Activated CD8-positive, alpha-beta T cell treated with anti-CD3 and anti-CD28 coated beads, Interleukin-2, amount 10 ng/mL, durations not matched to agents 7 days and 5 days (primary cell): ENCODE measurements at regions not wholly inside any gene's neighbourhood (a gene's known extent, or its start where the extent isn't known, plus 50 kb on each side); places are given as distances from the start of the nearest gene placed in this dataset.
"Not testable (repeated sequence)": the region's sequence is repeated elsewhere in the genome, so short reads cannot be mapped to it uniquely, and the experiment has no call there.

ENCODE experiments used
- ATAC-seq: fragments of 150-1000 bp; cut with Tn5 transposase; one replicate; pipeline ENCODE4 v1.10.0; 2021; ENCODE audit warnings: moderate library complexity
- CTCF ChIA-PET: fragments of 350-600 bp; sonication (Branson Sonifier 250); formaldehyde crosslinking; loops from one replicate; lab custom pipeline; 2021; ENCODE audit warnings: antibody characterized with exemption; lab: Charles Lee
- POLR2A ChIA-PET: fragments of 350-600 bp; sonication (Branson Sonifier 250); formaldehyde crosslinking; loops from one replicate; lab custom pipeline; 2021; ENCODE audit warnings: antibody characterized with exemption; lab: Charles Lee
- DNase-seq: peaks from one replicate; pipeline ENCODE4 v3.0.0-alpha.2; 2020
- H3K27ac Mint-ChIP-seq: one replicate; pipeline ENCODE4 v1.8.0; 2021; ENCODE audit warnings: mild to moderate bottlenecking, mixed read lengths
- H3K27me3 Mint-ChIP-seq: one replicate; pipeline ENCODE4 v1.8.0; 2021; ENCODE audit warnings: low read depth, mixed read lengths
- H3K36me3 Mint-ChIP-seq: one replicate; pipeline ENCODE4 v1.8.0; 2021; ENCODE audit warnings: low read depth, mixed read lengths
- H3K4me1 Mint-ChIP-seq: one replicate; pipeline ENCODE4 v1.8.0; 2021; ENCODE audit warnings: low read depth, mixed read lengths
- H3K4me3 Mint-ChIP-seq: one replicate; pipeline ENCODE4 v1.8.0; 2021; ENCODE audit warnings: mild to moderate bottlenecking, mixed read lengths
- H3K9me3 Mint-ChIP-seq: one replicate; pipeline ENCODE4 v1.8.0; 2022; ENCODE audit warnings: mixed read lengths; ENCODE audit not compliant: insufficient read depth

- Mint-ChIP-seq H3K4me1 (peaks cover 22% of the 10 kb centered on the region), H3K36me3 (no peaks in the 10 kb centered on the region), H3K27ac (no peak overlapping the region), H3K27me3 (peaks cover 2% of the 10 kb centered on the region), H3K4me3 (no peak overlapping the region), H3K9me3 (peaks cover 1% of the 10 kb centered on the region)
- POLR2A ChIA-PET, result no interaction called here
- no peak for ATAC-seq
- CTCF ChIA-PET, result no interaction called here
- no peak for DNase-seq
These were observed 180.7 kb upstream of the ID2 start for GRCh38 chr2:8501061-8501720.

- POLR2A ChIA-PET, result no interaction called here
- Mint-ChIP-seq H3K27ac (no peak overlapping the region), H3K4me3 (no peak overlapping the region), H3K36me3 (no peaks in the 10 kb centered on the region), H3K27me3 (peaks cover 2% of the 10 kb centered on the region), H3K4me1 (peaks cover 22% of the 10 kb centered on the region), H3K9me3 (peaks cover 5% of the 10 kb centered on the region)
- no peak for DNase-seq
- no peak for ATAC-seq
- CTCF ChIA-PET, result no interaction called here
These were observed 179.5 kb upstream of the ID2 start for GRCh38 chr2:8502316-8502715.

GRCh38 chr2:8505311-8505920, 176.4 kb upstream of the ID2 start:
- ChIA-PET CTCF (no interaction called here), POLR2A (interaction anchor here (0.5 to 0.9 kb wide), 2 partner anchors 10 to 24 kb away, joined by 3 read pairs; no protein-coding TSS in a partner anchor)
- Mint-ChIP-seq H3K4me3 (no peak overlapping the region), H3K9me3 (peaks cover 25% of the 10 kb centered on the region), H3K4me1 (peaks cover 12% of the 10 kb centered on the region), H3K27me3 (peaks cover 2% of the 10 kb centered on the region), H3K36me3 (peaks cover 20% of the 10 kb centered on the region), H3K27ac (peak overlapping the region; percentile 64)
- DNase-seq (no peak), ATAC-seq (no peak)

GRCh38 chr2:8506746-8507145, 175.1 kb upstream of the ID2 start:
- ATAC-seq (no peak), DNase-seq (no peak)
- H3K36me3 Mint-ChIP-seq, result peaks cover 32% of the 10 kb centered on the region
- H3K27ac Mint-ChIP-seq, result no peak overlapping the region
- H3K9me3 Mint-ChIP-seq, result peaks cover 25% of the 10 kb centered on the region
- H3K4me1 Mint-ChIP-seq, result peaks cover 24% of the 10 kb centered on the region
- H3K4me3 Mint-ChIP-seq, result no peak overlapping the region
- CTCF ChIA-PET, result interaction anchor here (0.9 kb wide), 1 partner anchor 22 kb away, joined by 3 read pairs; no protein-coding TSS in a partner anchor
- POLR2A ChIA-PET, result interaction anchor here (1.0 to 1.5 kb wide), 2 partner anchors 15 to 45 kb away, joined by 3 to 5 read pairs; no protein-coding TSS in a partner anchor
- peaks cover 2% of the 10 kb centered on the region for H3K27me3 Mint-ChIP-seq

GRCh38 chr2:8508766-8509165, 173.1 kb upstream of the ID2 start:
- ChIA-PET CTCF (no interaction called here), POLR2A (no interaction called here)
- DNase-seq (no peak), ATAC-seq (no peak)
- H3K4me3 Mint-ChIP-seq, result no peak overlapping the region
- H3K27ac Mint-ChIP-seq, result no peak overlapping the region
- H3K36me3 Mint-ChIP-seq, result peaks cover 49% of the 10 kb centered on the region
- H3K4me1 Mint-ChIP-seq, result peaks cover 44% of the 10 kb centered on the region
- no peaks in the 10 kb centered on the region for H3K27me3 Mint-ChIP-seq
- H3K9me3 Mint-ChIP-seq, result peaks cover 38% of the 10 kb centered on the region

- peaks cover 58% of the 10 kb centered on the region for H3K36me3 Mint-ChIP-seq
- ChIA-PET CTCF (no interaction called here), POLR2A (no interaction called here)
- H3K27ac Mint-ChIP-seq, result peak overlapping the region; percentile 71
- no peaks in the 10 kb centered on the region for H3K27me3 Mint-ChIP-seq
- ATAC-seq, result no peak
- no peak overlapping the region for H3K4me3 Mint-ChIP-seq
- DNase-seq, result no peak
- peaks cover 53% of the 10 kb centered on the region for H3K4me1 Mint-ChIP-seq
- peaks cover 41% of the 10 kb centered on the region for H3K9me3 Mint-ChIP-seq
These were observed 172.2 kb upstream of the ID2 start for GRCh38 chr2:8509621-8510020.

GRCh38 chr2:8510055-8510454, 171.8 kb upstream of the ID2 start:
- Mint-ChIP-seq H3K27ac (peak overlapping the region; percentile 71), H3K9me3 (peaks cover 41% of the 10 kb centered on the region), H3K4me1 (peaks cover 57% of the 10 kb centered on the region), H3K36me3 (peaks cover 59% of the 10 kb centered on the region)
- ATAC-seq, H3K27me3 Mint-ChIP-seq, DNase-seq, POLR2A ChIA-PET, H3K4me3 Mint-ChIP-seq, CTCF ChIA-PET: not testable (repeated sequence)

GRCh38 chr2:8510519-8510918, 171.3 kb upstream of the ID2 start:
- ChIA-PET POLR2A (no interaction called here), CTCF (no interaction called here)
- peaks cover 41% of the 10 kb centered on the region for H3K9me3 Mint-ChIP-seq
- no peak overlapping the region for H3K4me3 Mint-ChIP-seq
- ATAC-seq (no peak), DNase-seq (no peak)
- peaks cover 59% of the 10 kb centered on the region for H3K36me3 Mint-ChIP-seq
- H3K27me3 Mint-ChIP-seq, result no peaks in the 10 kb centered on the region
- H3K27ac Mint-ChIP-seq, result peak overlapping the region; percentile 71
- H3K4me1 Mint-ChIP-seq, result peaks cover 57% of the 10 kb centered on the region

- Mint-ChIP-seq H3K9me3 (peaks cover 36% of the 10 kb centered on the region), H3K27me3 (no peaks in the 10 kb centered on the region), H3K36me3 (peaks cover 59% of the 10 kb centered on the region), H3K4me1 (peaks cover 70% of the 10 kb centered on the region), H3K4me3 (no peak overlapping the region), H3K27ac (peak overlapping the region; percentile 90)
- ChIA-PET CTCF (no interaction called here), POLR2A (interaction anchor here (1.3 kb wide), 1 partner anchor 173 kb away, joined by 3 read pairs; no protein-coding TSS in a partner anchor)
- no peak for ATAC-seq
- DNase-seq, result no peak
These were observed 169.8 kb upstream of the ID2 start for GRCh38 chr2:8511868-8512612.

GRCh38 chr2:8513601-8514273, 168.1 kb upstream of the ID2 start:
- Mint-ChIP-seq H3K27ac (peak overlapping the region; percentile 90), H3K36me3 (peaks cover 54% of the 10 kb centered on the region), H3K4me1 (peaks cover 79% of the 10 kb centered on the region), H3K4me3 (no peak overlapping the region), H3K9me3 (peaks cover 30% of the 10 kb centered on the region), H3K27me3 (no peaks in the 10 kb centered on the region)
- ATAC-seq (no peak), DNase-seq (no peak)
- CTCF ChIA-PET, result interaction anchor here (1.3 kb wide), 1 partner anchor 26 kb away, joined by 3 read pairs; no protein-coding TSS in a partner anchor
- POLR2A ChIA-PET, result interaction anchor here (2.4 kb wide), 1 partner anchor 30 kb away, joined by 17 read pairs; no protein-coding TSS in a partner anchor

- Mint-ChIP-seq H3K9me3 (peaks cover 27% of the 10 kb centered on the region), H3K4me1 (peaks cover 84% of the 10 kb centered on the region)
- no peak for ATAC-seq
These were observed 167.6 kb upstream of the ID2 start for GRCh38 chr2:8514274-8514662.

More at GRCh38 chr2:8514274-8514662, 167.6 kb upstream of the ID2 start:
- ChIA-PET POLR2A (interaction anchor here (1.0 to 2.4 kb wide), 4 partner anchors 24 to 947 kb away, joined by 3 to 17 read pairs (median 6); no protein-coding TSS in a partner anchor), CTCF (interaction anchor here (1.3 to 1.8 kb wide), 3 partner anchors 26 to 43 kb away, joined by 3 to 16 read pairs (median 7); no protein-coding TSS in a partner anchor)
- Mint-ChIP-seq H3K27ac (peak overlapping the region; percentile 90), H3K4me3 (peak overlapping the region; percentile 50), H3K36me3 (peaks cover 50% of the 10 kb centered on the region), H3K27me3 (no peaks in the 10 kb centered on the region)
- DNase-seq, result no peak
